Body of pancreas (tissue), 4 donors: ENCODE measurements at regions not wholly inside any gene's neighbourhood (a gene's known extent, or its start where the extent isn't known, plus 50 kb on each side); places are given as distances from the start of the nearest gene placed in this dataset.

Experiments used
- CTCF ChIP-seq, 7 experiments: fragments of 450-650 bp in 4 of 7; fragments of 200-600 bp in 3 of 7; sonication (generic) in 3 of 7; IDR thresholded peaks; one replicate each; pipeline ENCODE4 v1.5.1; 2016 to 2019; ENCODE audit warnings: antibody characterized with exemption in 7 of 7
- POLR2A ChIP-seq, 3 donors: fragments of 450-650 bp; IDR thresholded peaks; one replicate each; pipeline ENCODE4 v1.6.1; 2016; ENCODE audit warnings: antibody characterized with exemption in 3 of 3, mild to moderate bottlenecking in 2 of 3

- TF ChIP-seq CTCF (IDR thresholded peaks at IDR 0.05) (no peak), POLR2A (IDR thresholded peaks at IDR 0.05) (no peak)
Measured at GRCh38 chr14:54259821-54260220, 137.0 kb upstream of the CDKN3 start.
